Ascending aorta (tissue), 2 donors: ENCODE measurements at regions not wholly inside any gene's neighbourhood (a gene's known extent, or its start where the extent isn't known, plus 50 kb on each side); places are given as distances from the start of the nearest gene placed in this dataset.

Source experiments
- DNase-seq, 2 donors: peaks; one replicate each; pipeline ENCODE4 v3.0.0-alpha.2; 2019; ENCODE audit warnings: low spot score in 2 of 2
- H3K27ac ChIP-seq, 2 donors: fragments of 200-600 bp; sonication (generic); one replicate each; pipeline ENCODE4 v1.5.1; 2016 to 2017; ENCODE audit warnings: mild to moderate bottlenecking in 1 of 2
- H3K27me3 ChIP-seq: fragments of 200-600 bp; sonication (generic); one replicate; pipeline ENCODE4 v1.5.1; 2017
- H3K36me3 ChIP-seq, 2 donors: fragments of 200-600 bp; sonication (generic); one replicate each; pipeline ENCODE4 v1.5.1; 2016
- H3K4me1 ChIP-seq, 2 donors: fragments of 200-600 bp; sonication (generic); one replicate each; pipeline ENCODE4 v1.5.1; 2016 to 2017; ENCODE audit warnings: mild to moderate bottlenecking in 1 of 2
- H3K4me3 ChIP-seq, 2 donors: fragments of 200-600 bp; sonication (generic); one replicate each; pipeline ENCODE4 v1.5.1; 2016 to 2017; ENCODE audit warnings: mild to moderate bottlenecking in 1 of 2
- H3K9me3 ChIP-seq, 2 donors: fragments of 200-600 bp; sonication (generic); one replicate each; pipeline ENCODE4 v1.5.1; 2016
- intact Hi-C: fragments of 100-400 bp; cut with DNase I; formaldehyde crosslinking; loops from one replicate; pipeline ENCODE4 v1.15.1; 2023
- TF ChIP-seq, protein P1 (sequence below), 3 experiments: fragments of 200-600 bp in 2 of 3; fragments of 450-650 bp in 1 of 3; sonication (generic) in 2 of 3; IDR thresholded peaks; one replicate each; pipeline ENCODE4 v1.5.1; 2016 to 2019; ENCODE audit warnings: antibody characterized with exemption in 3 of 3, mild to moderate bottlenecking in 1 of 3, moderate library complexity in 1 of 3

DNA sequence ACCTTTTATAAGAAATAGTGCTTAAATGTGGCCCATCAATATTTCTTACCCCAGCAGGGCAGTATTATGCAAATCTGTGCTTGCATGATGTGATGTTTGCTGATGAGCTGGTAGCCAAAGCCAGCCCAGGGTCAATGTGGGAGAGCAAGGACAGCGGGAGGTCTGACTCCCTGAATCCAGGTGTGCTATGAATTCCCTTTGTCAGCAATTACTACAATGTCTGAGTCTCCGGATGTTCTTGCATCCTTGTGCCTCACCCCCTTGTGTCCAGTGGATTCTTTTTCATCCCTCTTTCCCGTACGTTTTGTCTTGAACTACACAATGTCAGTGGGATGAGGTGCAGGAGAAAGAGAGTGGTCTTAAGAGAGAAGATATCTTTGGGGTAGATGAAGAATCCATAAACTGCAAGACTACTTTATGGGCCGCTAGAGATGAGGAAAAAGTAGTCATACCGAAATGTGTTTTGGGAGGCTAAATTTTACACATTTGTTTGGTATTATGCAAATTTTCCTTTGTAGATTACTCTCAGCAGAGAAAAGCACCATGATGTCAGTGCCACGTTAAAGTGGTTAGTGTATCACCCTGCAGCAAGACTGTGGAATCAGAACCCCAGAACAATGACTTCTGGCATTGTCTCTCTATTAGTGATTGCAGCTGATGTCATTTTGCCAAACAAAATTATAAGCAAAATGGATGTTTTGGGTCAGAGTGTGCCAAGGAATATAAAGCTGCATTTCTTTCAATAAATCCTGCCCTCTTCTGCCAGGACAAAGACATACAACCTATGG lies 53.5 kb upstream of the TSHZ3 start:
- no peaks in the 10 kb centered on the region for H3K36me3 ChIP-seq
- no peak overlapping the region for H3K27ac ChIP-seq
- no peaks in the 10 kb centered on the region for H3K27me3 ChIP-seq
- no peaks in the 10 kb centered on the region for H3K4me1 ChIP-seq
- no peak overlapping the region for H3K4me3 ChIP-seq
- H3K9me3 ChIP-seq: no peaks in the 10 kb centered on the region
- DNase-seq: no peak
- intact Hi-C loops: no loop called here
- TF ChIP-seq, protein P1, sequence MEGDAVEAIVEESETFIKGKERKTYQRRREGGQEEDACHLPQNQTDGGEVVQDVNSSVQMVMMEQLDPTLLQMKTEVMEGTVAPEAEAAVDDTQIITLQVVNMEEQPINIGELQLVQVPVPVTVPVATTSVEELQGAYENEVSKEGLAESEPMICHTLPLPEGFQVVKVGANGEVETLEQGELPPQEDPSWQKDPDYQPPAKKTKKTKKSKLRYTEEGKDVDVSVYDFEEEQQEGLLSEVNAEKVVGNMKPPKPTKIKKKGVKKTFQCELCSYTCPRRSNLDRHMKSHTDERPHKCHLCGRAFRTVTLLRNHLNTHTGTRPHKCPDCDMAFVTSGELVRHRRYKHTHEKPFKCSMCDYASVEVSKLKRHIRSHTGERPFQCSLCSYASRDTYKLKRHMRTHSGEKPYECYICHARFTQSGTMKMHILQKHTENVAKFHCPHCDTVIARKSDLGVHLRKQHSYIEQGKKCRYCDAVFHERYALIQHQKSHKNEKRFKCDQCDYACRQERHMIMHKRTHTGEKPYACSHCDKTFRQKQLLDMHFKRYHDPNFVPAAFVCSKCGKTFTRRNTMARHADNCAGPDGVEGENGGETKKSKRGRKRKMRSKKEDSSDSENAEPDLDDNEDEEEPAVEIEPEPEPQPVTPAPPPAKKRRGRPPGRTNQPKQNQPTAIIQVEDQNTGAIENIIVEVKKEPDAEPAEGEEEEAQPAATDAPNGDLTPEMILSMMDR (IDR thresholded peaks at IDR 0.05): no peak

DNA sequence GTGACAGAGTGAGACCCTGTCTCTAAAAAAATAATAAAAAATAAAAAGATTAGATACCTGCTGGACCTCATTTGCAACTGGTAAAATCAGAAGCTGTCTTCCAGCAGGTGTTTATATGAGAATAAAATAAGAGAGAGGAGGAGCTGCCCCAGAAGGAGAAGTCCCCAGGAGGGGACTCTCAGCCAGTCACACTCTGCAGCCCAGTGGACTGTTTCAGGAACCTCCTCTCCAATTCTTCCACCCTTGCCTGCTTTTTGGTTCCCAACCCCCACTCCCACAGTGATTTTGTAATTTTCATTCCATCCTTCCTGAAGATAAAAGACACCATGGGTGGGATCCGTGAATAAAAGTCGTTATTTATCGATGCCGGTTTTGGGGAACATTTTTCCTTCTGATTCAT lies 56.9 kb upstream of the TSHZ3 start:
- intact Hi-C loops: no loop called here
- H3K27ac ChIP-seq: no peak overlapping the region

DNA sequence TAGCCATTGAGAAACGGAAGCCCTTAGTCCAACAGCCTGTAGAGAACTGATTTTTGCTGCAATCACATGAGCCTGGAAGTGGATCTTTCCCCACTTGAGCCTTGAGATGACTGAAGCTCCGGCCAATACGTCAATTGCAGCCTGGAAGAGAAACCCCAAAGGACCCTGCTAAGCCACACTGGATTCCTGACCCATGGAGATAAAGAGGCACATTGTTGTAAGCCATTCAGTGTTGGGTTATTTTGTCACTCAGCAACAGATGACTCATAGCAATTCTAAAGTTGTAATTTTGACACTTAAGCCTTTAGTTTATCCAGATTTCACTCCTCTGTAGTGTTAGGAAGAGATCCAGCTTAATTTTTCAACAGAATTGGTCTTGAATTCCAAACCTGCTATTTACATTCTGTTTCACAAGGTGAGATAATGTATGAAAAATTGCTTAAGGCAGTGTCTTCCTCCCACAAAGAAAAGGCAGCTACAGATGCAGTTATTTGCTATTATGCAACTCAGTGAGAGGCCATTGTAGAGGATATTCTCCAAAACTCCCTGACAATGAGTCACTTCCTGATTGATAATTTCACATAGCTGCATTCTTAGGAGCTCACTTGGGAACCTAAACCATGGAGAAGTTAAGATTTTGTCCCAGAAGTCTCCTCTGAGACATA lies 59.4 kb upstream of the TSHZ3 start:
- H3K27ac ChIP-seq: no peak overlapping the region

More for the DNA sequence above, 56.9 kb upstream of the TSHZ3 start:
- no peak overlapping the region for H3K4me3 ChIP-seq
- H3K9me3 ChIP-seq: no peaks in the 10 kb centered on the region
- no peak for DNase-seq
- no peaks in the 10 kb centered on the region for H3K36me3 ChIP-seq
- TF ChIP-seq, protein P1 (IDR thresholded peaks at IDR 0.05): no peak
- H3K4me1 ChIP-seq: no peaks in the 10 kb centered on the region
- no peaks in the 10 kb centered on the region for H3K27me3 ChIP-seq

DNA sequence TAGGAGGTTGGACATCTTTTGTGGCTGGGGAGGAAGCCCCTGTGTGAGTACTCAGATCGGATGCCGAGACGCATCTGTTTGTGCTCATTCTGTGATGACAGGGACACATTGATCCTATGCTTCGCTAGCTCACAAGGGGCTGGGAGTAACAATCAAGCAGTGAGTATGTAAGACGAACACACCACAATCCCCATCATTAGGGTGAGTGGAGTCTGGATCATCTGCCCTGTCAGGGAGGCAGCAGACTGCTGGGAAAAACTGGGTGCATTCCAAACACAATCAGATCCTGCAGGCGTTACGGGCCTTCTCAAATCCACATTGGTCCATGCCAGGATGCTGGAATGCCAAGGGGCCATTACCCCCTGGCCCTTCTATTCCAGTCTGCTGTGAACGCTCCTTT lies 64.1 kb upstream of the TSHZ3 start:
- intact Hi-C loops: no loop called here
- TF ChIP-seq, protein P1 (IDR thresholded peaks at IDR 0.05): no peak
- Histone ChIP-seq H3K4me3 (no peak overlapping the region), H3K27me3 (no peaks in the 10 kb centered on the region), H3K4me1 (no peaks in the 10 kb centered on the region), H3K36me3 (no peaks in the 10 kb centered on the region), H3K27ac (no peak overlapping the region), H3K9me3 (no peaks in the 10 kb centered on the region)
- DNase-seq: no peak

More for the DNA sequence above, 59.4 kb upstream of the TSHZ3 start:
- Histone ChIP-seq H3K27me3 (no peaks in the 10 kb centered on the region), H3K4me1 (no peaks in the 10 kb centered on the region), H3K36me3 (no peaks in the 10 kb centered on the region), H3K9me3 (no peaks in the 10 kb centered on the region), H3K4me3 (no peak overlapping the region)
- no peak for DNase-seq
- TF ChIP-seq, protein P1 (IDR thresholded peaks at IDR 0.05): no peak
- intact Hi-C loops: no loop called here

DNA sequence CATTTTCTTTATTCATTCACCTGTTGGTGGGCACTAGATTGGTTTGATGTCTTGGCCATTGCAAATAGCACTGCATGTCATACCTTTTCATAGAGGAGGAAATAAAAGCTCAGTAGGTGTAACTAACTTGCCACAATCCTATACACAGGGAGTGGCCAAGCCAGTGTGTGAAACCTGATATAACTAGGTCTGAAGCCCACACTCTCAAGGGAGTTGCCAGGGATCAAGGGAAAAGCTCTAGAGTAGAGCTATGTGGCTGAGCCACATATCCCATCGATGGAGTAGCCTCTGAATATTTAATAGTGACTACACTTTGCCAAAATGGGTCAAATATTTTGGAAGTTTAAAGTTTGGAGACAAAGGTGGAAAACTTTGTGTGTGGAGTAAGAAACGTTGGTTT lies 66.1 kb upstream of the TSHZ3 start:
- no peak for DNase-seq
- Histone ChIP-seq H3K4me3 (no peak overlapping the region), H3K4me1 (no peaks in the 10 kb centered on the region), H3K36me3 (no peaks in the 10 kb centered on the region), H3K27ac (no peak overlapping the region), H3K27me3 (no peaks in the 10 kb centered on the region), H3K9me3 (no peaks in the 10 kb centered on the region)
- intact Hi-C loops: no loop called here
- TF ChIP-seq, protein P1 (IDR thresholded peaks at IDR 0.05): no peak
